Fibroblast of skin of right biceps (primary cell): ENCODE measurements at regions not wholly inside any gene's neighbourhood (a gene's known extent, or its start where the extent isn't known, plus 50 kb on each side); places are given as distances from the start of the nearest gene placed in this dataset.
A peak's percentile ranks its signal among the peaks of the same experiment; 100 is the strongest.
"Not testable (repeated sequence)": the region's sequence is repeated elsewhere in the genome, so short reads cannot be mapped to it uniquely, and the experiment has no call there.

ENCODE experiments used
- DNase-seq: peaks from one replicate; pipeline ENCODE4 v3.0.0-alpha.2; 2013

GRCh38 chr10:120208488-120208887 lies 248.5 kb upstream of the PLPP4 start:
- no peak for DNase-seq

GRCh38 chr10:120209124-120209762 lies 247.8 kb upstream of the PLPP4 start:
- no peak for DNase-seq

DNA sequence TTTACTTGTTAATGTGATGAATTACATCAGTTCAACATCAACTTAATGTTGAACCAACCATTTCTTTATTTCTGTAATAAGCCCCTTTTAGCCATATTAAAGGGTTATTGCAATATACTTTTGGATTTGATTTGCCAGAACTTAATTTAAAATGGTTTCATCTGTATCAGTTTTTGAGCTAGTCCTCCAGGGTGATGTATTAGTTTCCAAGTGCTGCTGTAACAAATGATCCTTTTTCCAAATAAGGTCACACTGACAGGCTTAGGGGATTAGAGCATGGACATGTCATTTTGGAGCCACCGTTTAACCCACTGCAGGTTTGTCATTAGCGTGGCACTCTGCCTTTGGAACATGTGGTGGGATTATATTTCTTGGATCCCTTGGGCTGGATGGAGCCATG lies 244.8 kb upstream of the PLPP4 start:
- no peak for DNase-seq

GRCh38 chr10:120213283-120213682 lies 243.7 kb upstream of the PLPP4 start:
- not testable (repeated sequence) for DNase-seq

DNA sequence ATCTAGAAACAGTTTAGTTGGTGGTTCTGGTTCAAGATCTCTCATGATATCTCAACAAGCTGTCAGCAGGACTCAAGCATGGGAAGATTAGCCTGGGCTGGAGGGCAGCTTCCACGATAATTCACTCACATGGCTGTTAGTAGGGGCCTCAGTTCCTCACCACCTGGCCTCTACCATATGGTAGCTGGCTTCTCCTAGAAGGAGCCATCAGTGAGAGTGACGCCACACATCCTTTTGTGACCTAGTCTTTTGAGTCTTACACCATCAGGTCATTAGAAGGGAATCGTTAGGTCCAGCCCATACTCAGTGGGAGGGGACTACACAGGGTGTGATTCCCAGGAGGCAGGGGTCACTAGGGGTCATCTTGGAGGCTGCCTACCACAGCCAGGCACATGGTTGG lies 239.3 kb upstream of the PLPP4 start:
- no peak for DNase-seq

GRCh38 chr10:120221873-120222485 lies 235.0 kb upstream of the PLPP4 start:
- DNase-seq = peak; percentile 65

DNA sequence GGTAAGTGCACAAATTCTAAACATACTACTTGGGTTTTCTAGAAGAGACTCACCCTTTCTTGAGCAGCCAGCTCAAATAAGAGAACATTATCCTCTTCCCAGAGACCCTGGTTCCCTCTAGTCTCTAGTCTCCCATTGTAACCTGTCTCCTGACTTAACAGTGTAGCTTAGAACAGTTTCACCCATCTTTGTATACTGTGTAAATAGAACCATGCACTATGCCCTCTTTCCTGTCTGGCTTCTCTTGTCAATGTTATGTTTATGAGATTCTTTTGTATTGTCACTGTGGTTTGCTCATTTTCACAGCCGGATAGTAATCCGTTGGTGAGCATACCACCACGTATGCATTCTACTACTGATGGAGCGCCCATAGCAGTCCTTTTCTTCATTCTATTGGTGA lies 227.4 kb upstream of the PLPP4 start:
- DNase-seq = no peak

- not testable (repeated sequence) for DNase-seq
These were observed 217.3 kb upstream of the PLPP4 start for GRCh38 chr10:120239695-120240094.

DNA sequence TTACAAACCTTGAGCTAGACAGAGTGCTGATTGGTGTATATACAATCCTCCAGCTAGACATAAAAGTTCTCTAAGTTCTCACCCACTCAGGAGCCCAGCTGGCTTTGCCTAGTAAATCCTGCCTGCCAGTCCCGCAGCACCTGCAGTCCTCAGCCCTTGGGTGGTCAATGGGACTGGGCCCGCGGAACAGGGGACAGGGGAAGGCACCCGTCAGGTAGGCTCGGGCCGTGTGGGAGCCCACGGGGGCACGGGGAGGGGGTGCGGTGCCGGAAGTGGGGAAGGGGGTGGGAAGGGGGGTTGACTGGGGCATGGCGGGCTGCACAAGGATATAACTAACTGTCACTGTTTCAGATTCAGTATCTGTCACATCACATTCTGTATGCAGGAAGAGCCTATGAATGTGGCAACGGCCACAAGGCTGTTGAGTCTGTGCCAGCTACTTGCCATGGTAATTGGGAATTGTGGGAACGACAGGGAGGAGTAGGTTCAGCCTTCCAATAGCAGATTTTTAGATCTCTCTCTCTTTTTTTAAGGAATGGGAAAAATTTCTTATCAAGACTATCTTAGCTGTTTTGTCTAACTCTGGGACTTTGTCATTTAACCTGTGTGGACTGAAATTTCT lies 205.1 kb upstream of the PLPP4 start:
- no peak for DNase-seq

DNA sequence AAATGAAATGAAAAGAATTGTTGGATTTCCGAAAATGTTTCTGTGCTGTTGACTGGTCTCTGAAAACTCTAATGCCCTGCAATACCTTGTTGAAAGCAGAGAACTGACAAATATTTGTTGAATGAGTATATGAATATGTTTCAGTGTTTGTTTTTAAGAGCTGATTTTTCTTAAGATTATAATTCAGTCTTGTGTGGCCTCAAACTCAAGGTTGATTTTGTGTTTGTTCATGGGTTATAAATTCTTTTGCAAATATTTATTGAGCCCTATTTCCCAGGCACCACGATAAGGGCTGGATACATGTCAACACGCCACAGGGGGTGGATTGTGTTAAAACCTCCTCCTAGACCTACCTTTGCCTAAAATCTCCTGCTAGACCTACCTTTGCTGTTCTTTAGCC lies 203.9 kb upstream of the PLPP4 start:
- DNase-seq = no peak

DNA sequence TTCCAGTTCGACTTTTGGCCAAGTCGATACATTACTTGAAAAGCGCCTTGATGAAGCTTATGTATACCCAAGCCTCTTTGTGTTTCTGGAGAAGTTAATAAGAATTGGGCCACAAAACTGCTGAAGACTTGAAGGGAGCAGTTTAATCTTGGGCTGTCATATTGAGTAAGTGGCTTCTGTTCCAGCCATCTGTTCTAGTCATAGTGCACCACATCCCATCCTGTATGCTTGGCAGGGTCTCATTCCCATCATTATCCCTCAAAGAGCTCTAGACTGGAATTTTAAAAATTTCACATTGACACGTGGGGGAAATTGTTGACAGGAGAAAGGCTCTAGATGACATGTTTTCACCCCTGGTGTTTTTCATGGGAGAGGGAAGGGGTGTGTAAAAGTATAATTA lies 196.6 kb upstream of the PLPP4 start:
- no peak for DNase-seq

DNA sequence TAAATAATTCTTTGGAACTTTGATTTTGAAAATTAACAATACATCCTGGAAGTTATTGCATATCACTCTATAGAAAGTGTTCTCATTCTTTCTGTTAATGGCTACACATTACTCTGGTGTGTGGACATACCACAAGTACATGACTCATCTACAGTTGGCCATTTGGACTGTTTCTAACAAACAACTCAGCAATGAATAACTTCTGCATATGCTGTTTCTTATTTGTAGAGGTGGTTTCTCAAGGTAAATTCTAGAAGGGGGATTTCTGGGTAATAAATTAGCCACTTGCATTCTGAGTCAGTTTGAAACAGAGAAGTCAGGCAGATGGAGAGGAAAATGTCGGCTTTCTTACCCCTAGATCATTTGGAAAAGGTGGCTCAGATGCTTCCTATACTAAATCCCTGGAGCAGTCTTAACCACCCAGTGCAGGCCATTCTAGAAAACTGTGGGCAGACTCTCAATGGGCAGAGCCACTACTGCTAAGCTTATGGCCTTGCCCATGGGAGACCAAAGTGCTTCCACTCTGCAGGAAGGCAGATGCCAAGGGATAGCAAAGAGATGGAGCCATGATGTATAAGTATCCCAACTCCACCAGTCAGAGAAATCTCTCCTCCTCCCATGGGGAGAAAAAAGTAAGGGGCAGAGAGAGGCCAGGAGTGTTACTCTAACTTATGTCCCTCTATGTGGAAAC lies 194.0 kb upstream of the PLPP4 start:
- peak; percentile 6 for DNase-seq

- DNase-seq = no peak
These were observed 191.0 kb upstream of the PLPP4 start for GRCh38 chr10:120266022-120266421.

DNA sequence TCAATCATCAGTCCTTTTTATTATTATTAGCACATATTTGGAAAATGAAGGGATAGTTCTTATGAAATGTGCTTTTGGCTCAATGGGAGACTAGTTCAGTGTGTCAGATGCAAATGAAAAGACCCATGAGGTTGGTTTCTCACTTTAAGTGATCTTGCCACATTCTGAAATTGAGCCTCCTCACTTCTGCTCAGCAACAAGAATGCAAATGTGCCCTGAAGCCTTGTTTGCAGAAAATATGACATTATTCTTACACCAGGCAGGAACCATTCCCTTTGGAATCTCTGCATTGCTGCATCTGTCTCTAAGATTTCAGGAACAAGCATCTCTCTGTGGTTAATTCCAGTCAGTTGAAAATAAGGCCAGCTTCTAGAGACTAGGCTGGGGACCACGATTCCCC lies 186.1 kb upstream of the PLPP4 start:
- no peak for DNase-seq

DNA sequence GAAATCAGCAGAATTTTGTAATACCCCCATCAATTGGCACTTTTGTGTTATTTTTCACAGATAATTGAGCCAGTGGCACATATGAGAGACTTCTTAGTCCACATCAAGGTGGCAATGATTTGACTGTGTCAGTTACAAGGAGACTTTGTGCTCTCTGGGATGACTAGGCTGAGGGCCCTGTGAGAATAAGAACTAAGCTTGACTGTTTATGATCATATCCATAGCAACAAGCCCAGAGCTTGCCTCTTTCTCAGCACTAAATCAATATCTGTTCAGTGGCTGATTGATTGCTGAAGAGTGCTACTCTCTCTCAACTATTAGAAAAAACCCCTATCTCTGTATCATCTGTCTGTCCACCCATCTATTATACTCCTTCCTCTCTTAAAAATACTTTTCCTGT lies 185.3 kb upstream of the PLPP4 start:
- no peak for DNase-seq

DNA sequence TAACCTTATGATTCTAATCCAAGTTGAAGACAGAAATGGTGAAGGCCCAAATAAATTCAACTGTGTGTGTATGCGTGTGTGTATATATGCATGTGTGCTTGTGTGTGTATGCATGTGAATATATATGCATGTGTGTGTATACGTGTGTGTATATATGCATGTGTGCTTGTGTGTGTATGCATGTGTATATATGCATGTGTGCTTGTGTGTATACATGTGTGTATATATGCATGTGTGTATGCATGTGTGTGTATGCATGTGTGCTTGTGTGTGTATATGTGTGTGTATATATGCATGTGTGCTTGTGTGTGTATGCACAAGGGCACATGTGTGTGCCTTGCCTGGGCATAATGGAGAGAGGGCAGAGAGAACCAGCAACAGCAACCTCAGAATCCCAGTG lies 184.7 kb upstream of the PLPP4 start:
- DNase-seq = no peak

GRCh38 chr10:120278069-120278468 lies 179.0 kb upstream of the PLPP4 start:
- DNase-seq = no peak

DNA sequence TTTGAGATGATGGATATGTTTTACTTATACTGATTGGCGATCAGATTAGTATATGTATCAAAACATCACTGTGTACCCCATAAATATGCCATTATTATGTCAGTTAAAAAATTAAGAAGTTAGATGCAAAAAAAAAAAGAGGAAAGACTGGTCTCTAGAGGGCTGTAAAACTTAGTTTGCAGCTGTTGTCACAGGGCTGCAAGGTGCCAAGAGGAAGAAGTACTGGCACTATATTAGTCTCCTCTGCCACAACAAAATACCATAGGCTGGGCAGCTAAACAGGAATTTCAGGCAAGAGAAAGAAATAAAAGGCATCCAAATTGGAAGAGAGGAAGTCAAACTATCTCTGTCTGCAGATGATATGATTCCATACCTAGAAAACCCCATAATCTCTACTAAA lies 177.8 kb upstream of the PLPP4 start:
- DNase-seq = no peak

- no peak for DNase-seq
These were observed 174.6 kb upstream of the PLPP4 start for GRCh38 chr10:120282421-120282820.

DNA sequence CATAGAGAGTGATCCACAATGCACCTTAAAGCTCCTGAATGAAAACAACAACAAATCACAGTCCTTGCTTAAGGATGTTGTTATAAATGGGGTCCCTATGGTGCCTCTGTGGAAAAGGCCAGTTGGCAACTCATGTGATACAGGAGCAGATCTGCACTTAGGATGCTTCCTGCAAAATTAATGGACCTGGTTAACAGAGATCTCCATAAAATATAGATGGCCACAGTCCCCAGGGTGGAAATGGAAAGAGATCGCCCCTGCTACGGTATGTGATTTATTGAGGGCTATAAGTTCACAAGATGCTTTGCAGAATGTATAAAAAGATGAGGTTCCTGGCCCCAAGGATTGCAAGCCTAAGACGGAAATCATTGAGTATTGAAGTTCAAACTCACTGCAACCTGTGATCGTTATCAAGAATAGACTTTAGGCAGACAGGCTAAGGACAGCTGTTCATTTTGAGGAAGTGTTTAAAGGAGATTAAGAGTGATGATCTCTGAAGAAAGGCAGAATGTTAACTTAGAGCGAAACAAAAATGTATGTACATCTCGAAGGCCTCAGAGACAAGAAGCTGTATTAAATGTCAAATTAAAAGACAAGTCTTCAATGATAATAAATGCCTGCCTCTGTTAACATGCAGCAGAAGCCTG lies 174.1 kb upstream of the PLPP4 start:
- DNase-seq = no peak

DNA sequence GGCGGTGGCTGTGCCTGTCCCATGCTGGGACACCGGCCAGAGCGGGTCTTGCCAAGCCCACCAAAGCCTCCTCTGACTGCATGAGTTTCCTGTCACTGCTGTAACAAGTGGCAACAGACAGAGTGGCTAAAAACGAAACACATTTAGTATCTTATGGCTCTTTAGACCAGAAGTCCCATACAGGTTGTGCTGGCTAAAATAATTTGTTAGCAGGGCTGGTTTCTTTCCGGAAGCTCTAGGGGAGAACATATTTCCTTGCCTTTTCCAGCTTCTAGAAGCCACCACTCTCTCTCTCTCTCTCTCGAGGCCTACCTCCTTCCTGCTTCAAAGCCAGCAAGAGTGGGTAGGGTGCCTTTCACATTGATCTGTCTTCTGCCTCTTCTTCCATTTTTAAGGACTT lies 171.6 kb upstream of the PLPP4 start:
- no peak for DNase-seq

GRCh38 chr10:120286280-120286679 lies 170.7 kb upstream of the PLPP4 start:
- DNase-seq = no peak

- no peak for DNase-seq
These were observed 156.5 kb upstream of the PLPP4 start for GRCh38 chr10:120300513-120300912.

DNA sequence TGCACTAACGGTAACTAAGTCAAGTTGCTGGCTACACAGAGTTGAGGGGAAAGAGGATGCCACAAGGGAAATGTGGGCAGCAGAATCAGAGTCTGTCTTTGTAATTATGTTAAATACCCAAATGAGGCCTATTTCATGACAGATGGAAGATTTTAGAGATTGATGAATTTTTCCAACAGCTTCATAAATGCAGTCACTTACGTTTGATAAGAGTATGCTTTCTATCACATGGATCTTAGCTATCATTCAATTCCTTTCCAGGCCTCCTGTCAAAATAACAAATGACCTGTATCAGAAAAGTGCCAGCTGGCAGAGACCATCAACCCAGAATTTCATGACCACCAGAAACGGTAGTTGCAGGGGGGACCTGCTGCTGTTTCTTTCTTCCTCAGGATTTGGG lies 148.4 kb upstream of the PLPP4 start:
- DNase-seq = no peak
